C4-2B (cell line): ENCODE measurements at regions not wholly inside any gene's neighbourhood (a gene's known extent, or its start where the extent isn't known, plus 50 kb on each side); places are given as distances from the start of the nearest gene placed in this dataset.

ENCODE experiments used
- H3K27ac ChIP-seq: fragments of 450-650 bp; 2 replicates; pipeline ENCODE4 v1.5.1; 2017
- ZFX ChIP-seq: fragments of 450-650 bp; IDR thresholded peaks from 2 replicates; pipeline ENCODE4 v1.6.1; 2017
- TF ChIP-seq, protein P1 (sequence below): fragments of 450-650 bp; conservative IDR thresholded peaks from 2 replicates; pipeline ENCODE4 v1.5.1; 2017; ENCODE audit warnings: mild to moderate bottlenecking

DNA sequence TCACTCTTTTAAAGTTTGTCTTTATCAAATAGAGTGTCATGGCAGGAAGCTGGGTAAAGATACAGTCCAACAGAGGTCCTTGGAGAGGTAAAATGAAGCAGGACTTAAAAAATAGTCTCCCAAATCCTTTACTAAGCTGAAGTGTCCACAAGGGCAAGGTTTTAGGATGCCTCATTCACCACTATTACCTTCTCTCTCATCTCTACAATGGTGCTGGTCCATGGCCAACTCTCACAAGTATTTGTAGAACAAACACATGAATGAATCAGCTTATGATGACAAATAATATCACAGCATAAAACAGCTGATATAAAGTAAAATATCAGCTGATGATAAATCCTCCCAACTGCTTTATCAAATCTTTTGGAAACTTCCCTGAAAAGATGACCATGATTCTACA, 162.3 kb upstream of the ZNF462 start:
- TF ChIP-seq, protein P1, sequence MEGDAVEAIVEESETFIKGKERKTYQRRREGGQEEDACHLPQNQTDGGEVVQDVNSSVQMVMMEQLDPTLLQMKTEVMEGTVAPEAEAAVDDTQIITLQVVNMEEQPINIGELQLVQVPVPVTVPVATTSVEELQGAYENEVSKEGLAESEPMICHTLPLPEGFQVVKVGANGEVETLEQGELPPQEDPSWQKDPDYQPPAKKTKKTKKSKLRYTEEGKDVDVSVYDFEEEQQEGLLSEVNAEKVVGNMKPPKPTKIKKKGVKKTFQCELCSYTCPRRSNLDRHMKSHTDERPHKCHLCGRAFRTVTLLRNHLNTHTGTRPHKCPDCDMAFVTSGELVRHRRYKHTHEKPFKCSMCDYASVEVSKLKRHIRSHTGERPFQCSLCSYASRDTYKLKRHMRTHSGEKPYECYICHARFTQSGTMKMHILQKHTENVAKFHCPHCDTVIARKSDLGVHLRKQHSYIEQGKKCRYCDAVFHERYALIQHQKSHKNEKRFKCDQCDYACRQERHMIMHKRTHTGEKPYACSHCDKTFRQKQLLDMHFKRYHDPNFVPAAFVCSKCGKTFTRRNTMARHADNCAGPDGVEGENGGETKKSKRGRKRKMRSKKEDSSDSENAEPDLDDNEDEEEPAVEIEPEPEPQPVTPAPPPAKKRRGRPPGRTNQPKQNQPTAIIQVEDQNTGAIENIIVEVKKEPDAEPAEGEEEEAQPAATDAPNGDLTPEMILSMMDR = no peak
- no peak for TF ChIP-seq ZFX
- H3K27ac ChIP-seq = no peak overlapping the region

GRCh38 chr9:106701611-106702010, 161.4 kb upstream of the ZNF462 start:
- no peak for TF ChIP-seq ZFX
- TF ChIP-seq, protein P1 = no peak
- no peak overlapping the region for H3K27ac ChIP-seq

- TF ChIP-seq ZFX = no peak
- TF ChIP-seq, protein P1 = no peak
- H3K27ac ChIP-seq = no peak overlapping the region
Measured at GRCh38 chr9:106704056-106704615, 158.8 kb upstream of the ZNF462 start.

DNA sequence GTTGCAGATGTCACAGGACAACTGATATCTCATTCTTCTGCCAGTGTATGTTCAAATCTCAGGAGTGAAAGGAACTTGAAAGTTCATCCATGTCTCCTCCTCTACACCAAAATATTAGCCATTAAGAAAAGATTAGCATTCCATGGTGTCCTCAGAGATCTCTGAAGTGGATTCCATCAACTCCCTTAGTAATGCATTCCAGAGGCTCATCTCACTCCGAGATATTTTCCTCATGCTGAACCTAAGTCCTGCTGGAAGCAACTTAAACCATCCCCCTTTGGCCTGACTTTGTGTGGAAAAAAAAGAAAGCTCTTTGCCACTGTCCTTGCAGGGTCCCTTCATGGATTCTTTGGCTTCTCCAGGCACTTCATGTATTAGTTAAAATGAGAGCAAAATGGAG, 155.7 kb upstream of the ZNF462 start:
- H3K27ac ChIP-seq = no peak overlapping the region
- TF ChIP-seq ZFX = no peak
- TF ChIP-seq, protein P1 = no peak

DNA sequence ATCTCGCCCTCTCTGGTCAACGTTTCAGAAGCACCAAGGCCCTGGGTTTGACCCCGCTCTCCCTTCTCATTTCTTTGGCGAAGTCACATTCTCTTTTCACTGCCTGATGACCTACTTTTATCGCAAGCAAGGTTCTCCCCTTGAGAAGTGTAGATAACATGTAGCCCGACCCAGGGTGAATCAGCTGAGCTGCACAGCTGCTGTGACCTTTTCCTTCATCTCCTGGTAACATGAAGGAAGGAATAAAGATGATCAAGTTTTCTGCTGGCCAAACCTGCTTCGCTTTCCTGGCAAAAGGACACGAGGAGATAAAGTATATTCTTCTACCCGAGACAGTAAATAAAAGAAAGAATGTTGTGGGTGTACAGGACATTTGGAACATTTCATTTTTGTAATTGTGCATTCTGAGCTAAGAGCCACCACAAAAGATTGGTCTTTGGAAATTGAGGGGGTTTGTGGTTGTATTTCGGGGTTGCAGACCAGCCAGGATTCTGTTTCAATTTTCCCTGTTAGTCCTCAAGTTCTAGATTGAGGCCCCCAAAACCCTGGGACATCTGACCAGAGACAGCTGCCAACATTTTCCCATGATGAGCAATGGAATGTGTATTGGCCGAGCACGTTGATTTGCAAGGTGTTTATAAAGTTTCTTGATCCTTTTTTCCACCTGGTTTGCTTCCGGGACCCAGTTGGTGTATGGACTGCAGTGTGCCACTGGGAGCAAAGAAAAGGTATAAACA, 155.1 kb upstream of the ZNF462 start:
- no peak for TF ChIP-seq ZFX
- TF ChIP-seq, protein P1 = no peak
- no peak overlapping the region for H3K27ac ChIP-seq

- H3K27ac ChIP-seq = no peak overlapping the region
- TF ChIP-seq, protein P1 = no peak
- no peak for TF ChIP-seq ZFX
Measured at GRCh38 chr9:106708475-106709146, 154.4 kb upstream of the ZNF462 start.

GRCh38 chr9:106712279-106712678, 150.7 kb upstream of the ZNF462 start:
- TF ChIP-seq, protein P1 = no peak
- no peak for TF ChIP-seq ZFX
- no peak overlapping the region for H3K27ac ChIP-seq
